Tibial nerve (tissue), 4 donors: ENCODE measurements at regions not wholly inside any gene's neighbourhood (a gene's known extent, or its start where the extent isn't known, plus 50 kb on each side); places are given as distances from the start of the nearest gene placed in this dataset.

ENCODE experiments used
- CTCF ChIP-seq, 5 experiments: fragments of 200-600 bp in 3 of 5; fragments of 450-650 bp in 2 of 5; sonication (generic) in 3 of 5; IDR thresholded peaks; one replicate each; pipeline ENCODE4 v1.5.1; 2016 to 2019; ENCODE audit warnings: antibody characterized with exemption in 5 of 5, mild to moderate bottlenecking in 3 of 5, moderate library complexity in 2 of 5
- EP300 ChIP-seq, 2 donors: sonication (generic); formaldehyde crosslinking; IDR thresholded peaks; one replicate each; pipeline ENCODE4 v1.6.1; 2017; ENCODE audit warnings: antibody characterized with exemption in 2 of 2, mild to moderate bottlenecking in 1 of 2
- POLR2A ChIP-seq, 2 donors: fragments of 450-650 bp; IDR thresholded peaks; one replicate each; pipeline ENCODE4 v1.6.1; 2017; ENCODE audit warnings: antibody characterized with exemption in 2 of 2, mild to moderate bottlenecking in 2 of 2, moderate library complexity in 2 of 2

GRCh38 chr2:65931056-65931455, 498.7 kb upstream of the SPRED2 start:
- TF ChIP-seq CTCF (IDR thresholded peaks at IDR 0.05) (no peak), EP300 (IDR thresholded peaks at IDR 0.05) (no peak), POLR2A (IDR thresholded peaks at IDR 0.05) (no peak)
